GM19023 (cell line): ENCODE measurements at regions not wholly inside any gene's neighbourhood (a gene's known extent, or its start where the extent isn't known, plus 50 kb on each side); places are given as distances from the start of the nearest gene placed in this dataset.
A peak's percentile ranks its signal among the peaks of the same experiment; 100 is the strongest.
"Not testable (repeated sequence)": the region's sequence is repeated elsewhere in the genome, so short reads cannot be mapped to it uniquely, and the experiment has no call there.

Experiments
- ATAC-seq: cut with Tn5 transposase; IDR thresholded peaks from one replicate; pipeline ENCODE4 v1.9.1; 2021; ENCODE audit warnings: mild to moderate bottlenecking, moderate library complexity; ENCODE audit not compliant: unreplicated experiment

- not testable (repeated sequence) for ATAC-seq
These were observed 120.3 kb upstream of the NBPF19 start for GRCh38 chr1:149354579-149354978.

- not testable (repeated sequence) for ATAC-seq
These were observed 119.1 kb upstream of the NBPF19 start for GRCh38 chr1:149355748-149356147.

DNA sequence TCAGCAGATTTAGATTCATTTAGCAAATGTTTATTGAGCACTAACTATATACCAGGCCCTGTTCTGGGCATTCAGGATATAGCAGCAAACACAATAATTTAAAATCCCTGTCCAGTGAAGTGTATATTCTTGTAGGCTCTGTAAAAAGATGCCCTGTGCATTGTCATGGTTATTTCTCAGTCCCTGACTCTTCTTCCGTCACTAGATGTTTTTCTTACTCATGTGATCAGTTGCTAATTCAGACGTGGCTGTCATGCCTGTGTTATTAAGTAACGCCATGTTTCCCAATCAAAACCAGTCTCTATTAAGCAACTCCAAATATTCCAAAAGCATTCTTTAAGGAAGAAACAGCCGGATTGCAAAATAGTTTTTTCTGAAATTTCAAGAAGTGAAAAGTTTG, 118.7 kb upstream of the NBPF19 start:
- ATAC-seq: not testable (repeated sequence)

DNA sequence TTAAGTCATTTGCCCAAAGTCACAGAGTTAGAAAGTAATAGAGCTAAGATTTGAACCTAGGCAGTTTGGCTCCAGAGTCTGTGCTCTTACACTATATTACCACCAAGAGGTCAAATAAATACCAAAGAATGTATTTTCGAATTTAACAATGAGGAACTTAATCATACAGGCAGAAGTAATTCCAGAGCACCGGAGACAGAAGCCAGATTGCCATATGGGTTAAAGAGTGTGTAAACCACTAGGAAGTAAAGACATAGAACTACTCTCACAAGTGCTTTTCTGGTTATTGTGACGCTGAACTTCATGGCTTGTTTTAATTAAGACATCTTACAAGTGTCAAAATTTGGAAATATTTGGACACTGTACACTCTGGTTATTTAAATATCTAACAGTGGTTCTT, 114.5 kb upstream of the NBPF19 start:
- ATAC-seq: not testable (repeated sequence)

GRCh38 chr1:149361310-149361709, 113.5 kb upstream of the NBPF19 start:
- ATAC-seq: not testable (repeated sequence)

DNA sequence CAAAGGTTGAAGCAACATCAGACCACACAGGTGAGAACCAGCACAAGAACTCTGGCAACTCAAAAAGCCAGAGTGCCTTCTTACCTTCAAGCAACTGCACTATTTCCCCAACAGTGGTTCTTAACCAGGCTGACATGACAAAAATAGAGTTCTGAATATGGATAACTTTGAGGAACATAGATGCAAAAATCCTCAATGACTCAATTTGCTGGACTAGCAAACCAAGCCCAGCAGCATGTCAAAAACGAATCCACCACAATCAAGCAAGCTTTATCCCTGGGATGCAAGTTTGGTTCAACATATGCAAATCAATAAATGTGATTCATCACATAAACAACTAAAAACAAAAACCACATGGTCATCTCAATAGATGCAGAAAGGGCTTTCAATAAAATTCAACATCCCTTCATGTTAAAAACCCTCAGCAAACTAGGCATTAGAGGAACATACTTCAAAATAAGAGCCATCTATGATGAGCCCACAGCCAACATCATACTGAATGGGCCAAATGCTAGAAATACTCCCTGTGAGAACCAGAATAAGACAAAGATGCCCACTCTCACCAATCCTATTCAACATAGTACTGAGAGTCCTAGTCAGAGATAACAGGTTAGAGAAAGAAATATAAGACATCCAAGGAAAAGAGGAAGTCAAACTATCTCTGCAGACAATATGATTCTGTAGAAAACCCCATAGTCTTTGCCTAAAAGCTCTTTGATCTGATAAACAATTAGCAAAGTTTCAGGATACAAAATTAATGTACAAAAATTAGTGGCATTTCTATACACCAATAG, 110.5 kb upstream of the NBPF19 start:
- not testable (repeated sequence) for ATAC-seq

- not testable (repeated sequence) for ATAC-seq
These were observed 108.4 kb upstream of the NBPF19 start for GRCh38 chr1:149366402-149366801.

DNA sequence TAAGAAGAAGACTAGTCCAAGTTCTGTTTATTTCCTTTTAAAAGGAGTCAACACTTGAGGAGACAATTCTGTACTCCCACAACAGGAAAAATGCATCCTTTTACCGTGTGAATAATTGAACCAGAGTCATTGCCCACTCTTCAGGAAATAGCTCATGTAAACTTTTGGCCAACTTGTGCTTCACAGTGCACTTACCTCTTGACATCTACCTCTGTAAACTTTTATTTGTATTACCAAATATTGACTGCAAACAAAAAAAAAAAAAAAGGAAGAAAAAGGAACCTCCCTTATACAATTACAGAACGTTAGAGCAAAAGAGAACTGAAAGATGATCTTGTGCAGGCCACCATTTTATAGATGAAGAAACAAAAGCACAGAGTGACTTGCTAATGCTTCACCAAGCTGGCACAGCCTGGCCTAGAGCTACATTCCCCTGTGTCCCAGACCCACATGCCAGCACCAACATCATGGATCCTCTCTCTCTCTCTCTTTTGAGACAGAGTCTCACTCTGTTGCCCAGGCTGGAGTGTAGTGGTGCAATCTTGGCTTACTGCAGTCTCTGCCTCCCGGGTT, 107.3 kb upstream of the NBPF19 start:
- not testable (repeated sequence) for ATAC-seq

DNA sequence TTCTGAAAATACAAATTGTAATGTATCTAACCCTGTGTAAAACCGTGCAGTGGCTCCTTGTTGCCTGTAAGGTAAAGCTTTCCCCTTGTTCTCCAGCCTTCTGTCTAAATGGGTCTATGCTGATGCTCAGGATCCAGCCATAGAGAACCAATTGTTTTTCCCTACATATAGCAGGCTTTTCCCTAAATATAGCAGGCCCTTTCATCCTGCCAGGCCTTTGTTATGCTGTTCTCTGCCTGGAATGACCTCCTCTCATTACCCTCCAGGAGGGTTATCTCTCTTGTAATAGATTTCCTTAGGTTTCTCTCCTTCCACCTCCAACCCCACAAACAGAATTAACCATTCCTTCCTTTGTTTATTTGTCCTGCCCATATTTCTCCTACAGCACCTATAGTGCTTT, 106.5 kb upstream of the NBPF19 start:
- ATAC-seq: not testable (repeated sequence)

GRCh38 chr1:149369081-149369480, 105.8 kb upstream of the NBPF19 start:
- not testable (repeated sequence) for ATAC-seq

DNA sequence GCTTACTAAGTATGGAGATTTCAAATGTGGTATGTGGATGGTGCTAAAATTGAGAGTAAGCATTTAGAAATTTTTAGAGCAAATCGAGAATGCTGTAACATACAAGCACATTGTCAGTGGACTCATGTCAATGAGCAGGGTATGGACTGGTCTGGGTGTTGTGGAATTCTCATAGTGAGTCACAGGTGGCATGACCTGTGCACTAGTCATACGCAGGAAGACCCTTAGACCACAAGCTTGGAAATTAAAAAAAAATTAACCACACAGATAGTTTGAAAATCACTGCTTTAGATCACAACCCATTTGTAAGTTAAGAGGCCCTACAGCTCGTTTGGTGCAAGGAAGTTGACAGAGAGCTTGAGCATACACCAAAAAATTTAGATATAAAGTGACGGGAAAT, 102.9 kb upstream of the NBPF19 start:
- not testable (repeated sequence) for ATAC-seq

DNA sequence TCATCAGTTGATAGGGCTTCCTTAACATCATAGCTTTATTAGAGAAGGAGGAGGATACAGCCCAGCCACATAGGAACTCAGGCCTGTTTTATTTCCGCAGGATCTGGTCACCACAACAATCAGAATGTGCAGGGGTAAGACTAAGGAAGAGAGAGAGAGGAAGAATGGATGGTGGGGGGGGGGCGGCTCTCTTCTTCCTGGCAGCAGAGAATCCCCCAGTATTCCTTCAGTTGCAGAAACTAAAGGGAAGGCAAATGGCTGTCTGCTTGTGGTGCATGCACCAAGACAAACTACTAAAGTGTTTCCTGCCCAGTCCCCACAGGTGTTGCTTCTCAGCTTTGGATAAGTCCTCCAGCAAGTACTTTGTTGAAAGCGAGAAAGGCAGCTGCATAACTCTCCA, 96.4 kb upstream of the NBPF19 start:
- ATAC-seq: not testable (repeated sequence)

DNA sequence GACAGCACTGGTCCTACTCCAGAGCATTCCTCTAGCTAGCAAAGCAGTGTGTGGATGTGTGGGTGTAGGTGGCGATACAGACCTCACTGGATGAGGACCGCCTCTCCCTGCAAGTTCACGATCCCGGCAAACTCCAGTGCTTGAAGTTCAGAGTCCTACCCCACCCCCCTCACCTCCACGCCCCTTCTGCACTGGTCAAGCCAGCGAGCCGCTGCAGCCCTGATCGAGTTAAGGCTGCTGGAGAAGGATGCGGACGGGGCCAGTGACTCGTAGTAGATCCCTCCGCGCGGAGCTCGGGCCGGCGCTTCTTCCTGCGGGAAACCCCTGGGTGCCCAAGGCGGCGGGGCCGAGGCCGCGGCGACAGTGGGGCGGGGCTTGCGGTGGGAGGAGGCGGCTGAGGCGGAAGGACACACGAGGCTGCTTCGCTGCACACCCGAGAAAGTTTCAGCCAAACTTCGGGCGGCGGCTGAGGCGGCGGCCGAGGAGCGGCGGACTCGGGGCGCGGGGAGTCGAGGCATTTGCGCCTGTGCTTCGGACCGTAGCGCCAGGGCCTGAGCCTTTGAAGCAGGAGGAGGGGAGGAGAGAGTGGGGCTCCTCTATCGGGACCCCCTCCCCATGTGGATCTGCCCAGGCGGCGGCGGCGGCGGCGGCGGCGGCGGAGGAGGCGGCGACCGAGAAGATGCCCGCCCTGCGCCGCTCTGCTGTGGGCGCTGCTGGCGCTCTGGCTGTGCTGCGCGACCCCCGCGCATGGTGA, 84.5 kb upstream of the NBPF19 start:
- ATAC-seq: peak; percentile 58

DNA sequence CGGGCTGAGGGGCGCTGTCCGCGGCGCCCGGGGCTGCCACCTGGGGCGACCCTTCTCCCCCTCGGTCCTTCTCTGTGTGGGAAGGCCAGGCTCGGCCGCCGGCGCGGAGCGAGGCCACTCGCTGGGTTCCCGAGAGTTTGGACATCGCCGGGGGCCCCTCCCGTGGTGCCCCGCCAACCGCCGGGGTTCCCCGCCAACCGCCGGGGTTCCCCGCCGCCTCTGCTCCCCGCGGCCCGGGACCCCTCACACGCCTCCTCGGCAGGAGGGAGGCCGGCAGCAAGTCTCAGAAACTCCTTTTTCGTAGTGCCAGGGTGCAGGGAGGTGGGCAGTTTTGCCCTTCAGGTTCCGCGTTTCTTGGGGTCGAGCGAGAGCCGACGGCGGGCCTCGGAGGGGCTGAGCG, 83.9 kb upstream of the NBPF19 start:
- peak; percentile 20 for ATAC-seq

DNA sequence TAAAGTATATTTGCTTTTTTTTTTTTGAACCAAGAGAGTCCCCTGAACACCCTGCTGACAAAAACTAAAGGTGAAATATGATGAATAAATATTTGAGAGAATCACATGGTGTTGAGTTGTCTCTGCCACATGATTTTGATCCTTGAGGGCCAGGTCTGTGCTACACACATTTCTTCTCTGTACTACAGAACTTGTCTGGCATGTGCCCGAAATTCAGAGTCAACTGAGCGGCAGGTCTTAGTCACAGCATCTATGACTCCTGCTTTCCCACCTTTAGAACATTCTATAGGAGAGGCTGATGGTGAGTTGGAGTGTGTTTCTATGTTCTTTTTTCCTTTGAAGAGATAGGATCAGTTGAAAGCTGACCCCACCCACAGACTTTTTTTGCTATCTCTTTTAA, 79.0 kb upstream of the NBPF19 start:
- not testable (repeated sequence) for ATAC-seq

DNA sequence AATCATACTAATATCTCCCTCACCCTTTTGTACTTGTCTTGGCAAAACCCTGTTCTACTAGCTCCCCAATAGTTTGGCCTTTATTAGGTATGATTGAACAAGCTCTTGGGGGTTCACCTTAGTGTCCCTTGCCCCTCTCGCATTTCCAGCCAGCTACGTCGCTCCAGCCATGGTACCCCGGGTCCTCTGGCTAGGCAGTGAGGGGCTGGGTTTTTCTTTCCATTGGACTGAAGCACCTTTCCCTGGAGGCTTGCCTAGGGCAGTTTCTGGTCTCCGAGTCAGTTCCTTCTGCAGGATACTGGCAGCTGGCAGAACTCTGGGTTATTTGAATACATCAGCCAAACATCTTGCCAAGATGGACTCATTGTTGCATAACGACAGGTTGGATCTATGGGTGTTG, 76.3 kb upstream of the NBPF19 start:
- not testable (repeated sequence) for ATAC-seq

DNA sequence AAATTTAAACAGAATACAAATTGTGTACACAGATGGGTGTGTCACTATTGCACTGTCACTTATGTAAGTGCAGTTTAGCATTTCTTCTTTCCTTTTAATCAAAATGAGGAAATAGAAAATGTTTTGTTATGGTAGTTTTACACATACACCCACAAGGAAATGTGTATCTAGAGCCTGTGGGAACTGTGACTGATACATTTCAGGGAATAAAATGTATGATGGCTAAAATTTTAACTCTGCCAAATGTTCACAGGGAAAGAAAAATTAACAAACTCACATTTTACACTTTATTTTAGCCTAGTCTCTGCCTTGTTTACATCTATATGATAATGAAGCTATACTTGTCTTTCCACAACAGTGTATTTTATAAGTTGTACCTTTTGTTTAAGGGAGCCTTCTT, 66.4 kb upstream of the NBPF19 start:
- ATAC-seq: not testable (repeated sequence)

GRCh38 chr1:149415373-149415772, 59.5 kb upstream of the NBPF19 start:
- ATAC-seq: not testable (repeated sequence)

DNA sequence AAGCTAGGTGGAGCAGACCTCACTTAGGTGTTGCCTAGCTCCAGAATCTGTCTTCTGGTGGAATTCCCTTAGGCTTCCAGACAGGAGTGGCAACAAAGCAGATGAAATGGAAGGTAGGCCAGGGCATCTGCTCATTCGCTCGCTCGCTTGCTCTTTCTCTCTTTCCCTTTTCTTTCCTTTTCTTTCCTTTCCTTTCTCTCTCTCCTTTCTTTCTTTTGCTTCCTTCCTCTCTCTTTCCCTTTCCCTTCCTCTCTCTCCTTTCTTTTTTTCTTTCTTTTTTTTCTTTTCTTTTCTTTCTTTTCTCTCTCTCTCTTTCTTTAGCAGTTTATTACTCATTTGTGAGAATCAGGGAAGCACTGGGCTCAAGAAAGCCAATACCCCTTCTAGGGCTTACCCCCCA, 56.1 kb upstream of the NBPF19 start:
- not testable (repeated sequence) for ATAC-seq

DNA sequence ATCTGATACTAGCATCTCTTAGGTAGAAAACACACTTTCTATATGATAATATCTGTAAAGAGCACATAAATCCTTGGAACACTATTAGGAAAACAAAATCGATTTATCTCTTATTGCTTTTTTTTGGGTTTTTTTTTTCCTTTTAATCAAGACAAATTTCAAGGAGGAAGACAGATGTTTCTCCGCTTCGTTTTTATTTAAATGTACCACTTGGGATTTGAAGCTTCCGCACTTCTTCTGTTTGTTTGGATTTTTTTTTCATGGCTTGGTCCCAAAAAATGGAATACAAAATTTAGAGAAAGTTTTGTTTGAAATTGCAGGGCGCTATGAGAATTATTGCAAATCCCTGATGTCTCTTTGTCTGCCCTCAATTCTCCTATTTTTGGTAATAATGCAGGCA, 51.7 kb upstream of the NBPF19 start:
- ATAC-seq: not testable (repeated sequence)
